ENCODE measurements at regions not wholly inside any gene's neighbourhood (a gene's known extent, or its start where the extent isn't known, plus 50 kb on each side); places are given as distances from the start of the nearest gene placed in this dataset.

DNA sequence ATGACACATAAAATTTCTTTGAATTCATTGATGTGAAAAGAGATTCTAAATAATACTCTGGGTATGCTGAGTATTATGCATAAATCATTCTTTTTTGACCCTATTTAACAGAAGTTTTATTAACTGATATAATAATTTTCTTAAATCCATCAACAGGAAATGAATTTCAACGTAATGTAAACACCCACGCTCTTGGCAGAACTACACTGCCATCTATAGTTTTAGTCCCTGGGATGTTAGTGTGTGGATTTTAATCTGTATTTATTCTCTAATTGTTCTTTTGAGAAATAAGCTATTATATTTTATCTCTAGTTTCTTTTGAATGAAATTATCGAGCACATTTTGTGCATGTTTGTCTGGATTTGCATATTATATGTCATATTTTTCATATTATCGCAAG is 666.8 kb upstream of the NDST4 start:
- H3K27me3 ChIP-seq (ENCODE audit: insufficient read depth, low read length) = no peaks in the 10 kb centered on the region
- no peak overlapping the region for H3K27ac ChIP-seq (ENCODE audit: low read depth, low read length)
- no peak overlapping the region for H3K4me3 ChIP-seq (ENCODE audit: insufficient read depth, low read length)
- no peaks in the 10 kb centered on the region for H4K20me1 ChIP-seq (ENCODE audit: insufficient read depth, low read length)
- no peak overlapping the region for H2AFZ ChIP-seq (ENCODE audit: low read length)
- TF ChIP-seq, protein P1, sequence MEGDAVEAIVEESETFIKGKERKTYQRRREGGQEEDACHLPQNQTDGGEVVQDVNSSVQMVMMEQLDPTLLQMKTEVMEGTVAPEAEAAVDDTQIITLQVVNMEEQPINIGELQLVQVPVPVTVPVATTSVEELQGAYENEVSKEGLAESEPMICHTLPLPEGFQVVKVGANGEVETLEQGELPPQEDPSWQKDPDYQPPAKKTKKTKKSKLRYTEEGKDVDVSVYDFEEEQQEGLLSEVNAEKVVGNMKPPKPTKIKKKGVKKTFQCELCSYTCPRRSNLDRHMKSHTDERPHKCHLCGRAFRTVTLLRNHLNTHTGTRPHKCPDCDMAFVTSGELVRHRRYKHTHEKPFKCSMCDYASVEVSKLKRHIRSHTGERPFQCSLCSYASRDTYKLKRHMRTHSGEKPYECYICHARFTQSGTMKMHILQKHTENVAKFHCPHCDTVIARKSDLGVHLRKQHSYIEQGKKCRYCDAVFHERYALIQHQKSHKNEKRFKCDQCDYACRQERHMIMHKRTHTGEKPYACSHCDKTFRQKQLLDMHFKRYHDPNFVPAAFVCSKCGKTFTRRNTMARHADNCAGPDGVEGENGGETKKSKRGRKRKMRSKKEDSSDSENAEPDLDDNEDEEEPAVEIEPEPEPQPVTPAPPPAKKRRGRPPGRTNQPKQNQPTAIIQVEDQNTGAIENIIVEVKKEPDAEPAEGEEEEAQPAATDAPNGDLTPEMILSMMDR (IDR thresholded peaks at IDR 0.05; ENCODE audit: extremely low read depth, low read depth, low read length) = no peak
- H3K9me3 ChIP-seq (ENCODE audit: low read depth, low read length) = no peaks in the 10 kb centered on the region
- no peaks in the 10 kb centered on the region for H3K4me1 ChIP-seq (ENCODE audit: insufficient read depth, low read length)
- no peak overlapping the region for H3K4me2 ChIP-seq (ENCODE audit: insufficient read depth, low read length)
- H3K36me3 ChIP-seq (ENCODE audit: insufficient read depth, low read length) = no peaks in the 10 kb centered on the region
- no peaks in the 10 kb centered on the region for H3K79me2 ChIP-seq (ENCODE audit: insufficient read depth, low read length)
- DNase-seq (ENCODE audit: insufficient read length, low spot score, missing footprints) = no peak

DNA sequence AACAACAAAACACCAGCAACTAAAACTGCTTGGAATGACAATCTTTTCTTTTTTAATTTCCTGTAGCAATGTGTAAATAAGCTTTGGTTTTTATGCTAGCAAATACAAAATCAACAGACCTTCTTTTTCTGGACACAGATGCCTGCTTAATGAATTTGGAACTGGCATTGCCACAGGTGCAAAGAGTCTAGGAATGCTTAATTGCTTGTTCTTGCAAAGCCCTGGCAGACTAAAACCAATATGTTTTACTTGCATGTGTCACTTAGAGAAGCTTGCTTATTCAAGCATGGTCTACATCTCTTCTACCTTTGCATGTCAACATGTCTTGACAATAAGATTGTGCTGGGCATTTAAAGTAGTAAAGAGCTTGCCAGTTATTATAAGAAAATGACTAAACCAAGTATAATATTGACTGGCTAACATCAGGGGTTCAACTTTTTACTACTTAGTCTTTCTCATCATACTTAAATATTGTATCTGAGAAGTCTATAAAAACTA is 656.7 kb upstream of the NDST4 start:
- Histone ChIP-seq H3K9me3 (ENCODE audit: low read depth, low read length) (no peaks in the 10 kb centered on the region), H3K79me2 (ENCODE audit: insufficient read depth, low read length) (no peaks in the 10 kb centered on the region), H3K4me1 (ENCODE audit: insufficient read depth, low read length) (no peaks in the 10 kb centered on the region), H3K4me2 (ENCODE audit: insufficient read depth, low read length) (no peak overlapping the region), H3K4me3 (ENCODE audit: insufficient read depth, low read length) (no peak overlapping the region), H3K27me3 (ENCODE audit: insufficient read depth, low read length) (no peaks in the 10 kb centered on the region), H3K36me3 (ENCODE audit: insufficient read depth, low read length) (no peaks in the 10 kb centered on the region), H3K27ac (ENCODE audit: low read depth, low read length) (no peak overlapping the region), H2AFZ (ENCODE audit: low read length) (no peak overlapping the region), H4K20me1 (ENCODE audit: insufficient read depth, low read length) (no peaks in the 10 kb centered on the region)
- TF ChIP-seq, protein P1 (IDR thresholded peaks at IDR 0.05; ENCODE audit: extremely low read depth, low read depth, low read length) = no peak
- DNase-seq (ENCODE audit: insufficient read length, low spot score, missing footprints) = peak; percentile 8

DNA sequence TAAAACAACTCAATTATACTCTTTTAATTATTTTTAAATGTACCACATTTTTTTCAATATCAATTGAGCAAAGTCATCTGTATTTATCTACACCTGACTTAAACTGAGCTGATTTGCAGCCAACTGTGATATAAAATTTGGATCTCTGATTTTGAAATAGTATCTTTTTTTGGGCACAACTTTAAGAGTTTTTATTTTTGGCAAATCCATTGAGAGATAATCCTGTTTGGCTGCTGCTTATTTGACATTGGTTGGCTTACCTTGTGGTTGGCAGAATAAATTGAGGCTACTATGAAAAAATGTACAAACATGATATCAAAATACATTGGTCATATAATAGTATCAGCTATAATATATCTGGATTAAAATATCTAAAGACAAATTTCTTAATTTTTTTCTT is 656.0 kb upstream of the NDST4 start:
- H3K9me3 ChIP-seq (ENCODE audit: low read depth, low read length) = no peaks in the 10 kb centered on the region
- H4K20me1 ChIP-seq (ENCODE audit: insufficient read depth, low read length) = no peaks in the 10 kb centered on the region
- H3K4me3 ChIP-seq (ENCODE audit: insufficient read depth, low read length) = no peak overlapping the region
- H3K27ac ChIP-seq (ENCODE audit: low read depth, low read length) = no peak overlapping the region
- H3K4me2 ChIP-seq (ENCODE audit: insufficient read depth, low read length) = no peak overlapping the region
- no peak overlapping the region for H2AFZ ChIP-seq (ENCODE audit: low read length)
- TF ChIP-seq, protein P1 (IDR thresholded peaks at IDR 0.05; ENCODE audit: extremely low read depth, low read depth, low read length) = no peak
- no peaks in the 10 kb centered on the region for H3K27me3 ChIP-seq (ENCODE audit: insufficient read depth, low read length)
- no peaks in the 10 kb centered on the region for H3K36me3 ChIP-seq (ENCODE audit: insufficient read depth, low read length)
- no peak for DNase-seq (ENCODE audit: insufficient read length, low spot score, missing footprints)
- no peaks in the 10 kb centered on the region for H3K4me1 ChIP-seq (ENCODE audit: insufficient read depth, low read length)
- no peaks in the 10 kb centered on the region for H3K79me2 ChIP-seq (ENCODE audit: insufficient read depth, low read length)

DNA sequence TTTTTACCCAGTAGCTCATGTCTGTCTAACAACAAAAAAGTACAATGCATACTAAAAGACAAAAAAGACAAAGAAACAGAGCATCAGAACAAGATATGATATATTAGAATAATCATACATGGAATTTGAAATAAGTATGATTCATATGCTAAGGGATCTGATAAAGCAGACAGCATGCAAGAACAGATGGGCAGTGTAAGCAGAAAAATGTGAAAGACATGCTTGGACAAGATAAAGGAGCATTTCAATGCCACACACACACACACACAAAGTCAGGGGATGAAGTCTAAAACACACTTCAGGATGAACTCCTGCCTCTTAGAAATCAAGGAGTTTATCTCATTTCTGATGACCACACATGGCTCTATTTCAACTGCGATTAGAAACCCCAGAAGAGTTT is 649.6 kb upstream of the NDST4 start:
- DNase-seq (ENCODE audit: insufficient read length, low spot score, missing footprints) = no peak
- TF ChIP-seq, protein P1 (IDR thresholded peaks at IDR 0.05; ENCODE audit: extremely low read depth, low read depth, low read length) = no peak
- Histone ChIP-seq H3K4me3 (ENCODE audit: insufficient read depth, low read length) (no peak overlapping the region), H3K79me2 (ENCODE audit: insufficient read depth, low read length) (no peaks in the 10 kb centered on the region), H3K4me2 (ENCODE audit: insufficient read depth, low read length) (no peak overlapping the region), H3K27ac (ENCODE audit: low read depth, low read length) (no peak overlapping the region), H3K4me1 (ENCODE audit: insufficient read depth, low read length) (no peaks in the 10 kb centered on the region), H3K36me3 (ENCODE audit: insufficient read depth, low read length) (no peaks in the 10 kb centered on the region), H3K9me3 (ENCODE audit: low read depth, low read length) (peaks cover 1% of the 10 kb centered on the region), H3K27me3 (ENCODE audit: insufficient read depth, low read length) (no peaks in the 10 kb centered on the region), H2AFZ (ENCODE audit: low read length) (no peak overlapping the region), H4K20me1 (ENCODE audit: insufficient read depth, low read length) (no peaks in the 10 kb centered on the region)

Measured in osteoblast (primary cell).